SH-SY5Y (cell line): ENCODE measurements at regions not wholly inside any gene's neighbourhood (a gene's known extent, or its start where the extent isn't known, plus 50 kb on each side); places are given as distances from the start of the nearest gene placed in this dataset.

Source experiments
- GATA2 ChIP-seq: IDR thresholded peaks from 2 replicates; pipeline ENCODE4 v1.6.1; 2011; ENCODE audit warnings: mild to moderate bottlenecking, low read depth, low read length
- GATA3 ChIP-seq: IDR thresholded peaks from 2 replicates; pipeline ENCODE4 v1.6.1; 2011; ENCODE audit warnings: low read depth, mild to moderate bottlenecking, low read length, moderate library complexity

- TF ChIP-seq GATA3: no peak
- TF ChIP-seq GATA2: no peak
Observed at GRCh38 chr15:61654918-61655317, 405.3 kb downstream of the VPS13C start.
